ENCODE measurements at regions not wholly inside any gene's neighbourhood (a gene's known extent, or its start where the extent isn't known, plus 50 kb on each side); places are given as distances from the start of the nearest gene placed in this dataset.

DNA sequence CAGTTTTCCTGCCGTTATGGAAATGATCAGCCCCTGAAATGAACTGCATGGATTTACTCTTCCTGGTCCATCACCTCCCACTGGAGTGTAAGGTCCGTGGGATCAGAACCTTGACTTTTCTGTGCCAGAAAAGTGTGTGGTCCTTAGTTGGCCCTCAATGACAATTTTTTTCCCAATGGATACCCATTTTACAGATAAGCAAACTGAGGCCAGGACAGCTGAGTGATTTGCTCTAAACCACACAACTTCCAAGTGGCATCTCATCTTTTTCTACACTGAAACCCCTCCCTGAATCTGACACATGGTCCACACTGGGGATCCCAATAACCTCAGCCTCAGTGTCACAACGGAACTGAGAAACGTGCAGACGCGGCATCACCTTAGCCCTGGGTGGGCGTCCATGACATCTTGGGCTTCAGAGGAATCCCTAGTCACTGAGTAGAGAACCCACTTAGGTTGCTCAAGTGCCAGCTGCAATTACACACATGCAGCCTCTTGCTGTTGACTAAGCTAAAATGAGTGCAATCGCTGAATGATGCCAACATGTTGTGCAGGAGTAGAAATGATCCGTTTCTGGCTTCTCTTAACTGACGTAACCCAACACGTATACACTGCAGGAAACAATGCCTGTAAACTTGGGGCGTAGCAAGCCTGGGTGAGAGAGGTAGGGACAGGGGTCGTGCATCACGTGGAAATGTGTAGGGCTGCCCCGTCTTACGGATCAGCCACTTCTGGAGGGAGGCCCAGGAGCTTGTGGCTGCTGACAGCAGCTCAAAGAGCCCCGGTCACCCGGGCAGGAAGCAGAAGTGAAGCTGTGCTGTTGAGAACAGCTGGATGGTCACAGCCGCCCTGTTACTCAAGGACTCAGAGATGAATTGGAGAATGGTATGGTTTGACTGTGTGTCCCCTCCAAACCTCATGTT lies 136.3 kb downstream of the SHANK2 start:
- no peak for TF ChIP-seq CTCF (IDR thresholded peaks at IDR 0.05; ENCODE audit: extremely low read depth, missing control alignments)
- no peak for DNase-seq (ENCODE audit: low spot score)

- no peak for TF ChIP-seq CTCF (IDR thresholded peaks at IDR 0.05; ENCODE audit: extremely low read depth, missing control alignments)
- no peak for DNase-seq (ENCODE audit: low spot score)
Measured at GRCh38 chr11:71114124-71114851, 138.1 kb downstream of the SHANK2 start.

DNA sequence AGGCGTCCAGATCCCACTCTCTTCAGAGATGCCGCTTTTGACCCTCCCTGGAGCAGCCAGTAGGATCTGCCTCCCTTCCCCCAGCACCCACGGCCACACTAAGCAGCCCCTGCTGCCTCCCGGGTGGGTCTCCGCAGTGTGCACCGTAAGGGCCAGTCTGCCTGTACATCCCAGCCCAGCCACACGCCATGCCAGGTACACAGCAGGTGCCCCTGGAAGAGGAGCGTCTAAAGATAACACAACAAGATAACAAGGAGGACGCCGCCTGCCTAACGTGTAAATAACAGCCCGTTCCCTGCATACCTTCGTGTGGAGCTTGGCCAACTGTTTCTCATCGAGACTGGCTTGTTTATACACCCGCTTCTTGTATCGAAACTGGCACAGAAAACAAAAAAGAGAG lies 139.4 kb downstream of the SHANK2 start:
- DNase-seq (ENCODE audit: low spot score) = no peak
- no peak for TF ChIP-seq CTCF (IDR thresholded peaks at IDR 0.05; ENCODE audit: extremely low read depth, missing control alignments)

DNA sequence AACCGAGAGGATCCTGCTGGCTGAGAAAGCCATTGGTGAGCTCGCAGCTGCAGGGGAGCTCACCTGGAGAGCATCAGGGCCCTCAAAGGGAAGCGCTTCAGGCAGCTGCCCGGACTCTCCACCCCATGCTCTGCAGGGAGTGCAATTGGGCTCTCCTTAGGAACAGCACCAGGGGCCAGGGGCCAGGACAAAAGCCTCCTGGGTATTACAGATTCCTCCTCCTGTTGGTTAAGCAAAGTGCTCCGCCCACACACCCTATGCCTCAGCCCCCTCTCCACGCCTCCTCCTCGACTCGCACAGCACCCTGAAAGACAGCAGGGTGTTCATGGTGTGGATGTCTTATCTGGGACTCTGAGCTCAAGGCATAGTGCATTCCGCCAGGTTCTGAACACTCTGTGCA lies 139.9 kb downstream of the SHANK2 start:
- no peak for TF ChIP-seq CTCF (IDR thresholded peaks at IDR 0.05; ENCODE audit: extremely low read depth, missing control alignments)
- DNase-seq (ENCODE audit: low spot score) = no peak

- no peak for DNase-seq (ENCODE audit: low spot score)
- TF ChIP-seq CTCF (IDR thresholded peaks at IDR 0.05; ENCODE audit: extremely low read depth, missing control alignments) = no peak
Measured at GRCh38 chr11:71109586-71109985, 142.8 kb downstream of the SHANK2 start.

DNA sequence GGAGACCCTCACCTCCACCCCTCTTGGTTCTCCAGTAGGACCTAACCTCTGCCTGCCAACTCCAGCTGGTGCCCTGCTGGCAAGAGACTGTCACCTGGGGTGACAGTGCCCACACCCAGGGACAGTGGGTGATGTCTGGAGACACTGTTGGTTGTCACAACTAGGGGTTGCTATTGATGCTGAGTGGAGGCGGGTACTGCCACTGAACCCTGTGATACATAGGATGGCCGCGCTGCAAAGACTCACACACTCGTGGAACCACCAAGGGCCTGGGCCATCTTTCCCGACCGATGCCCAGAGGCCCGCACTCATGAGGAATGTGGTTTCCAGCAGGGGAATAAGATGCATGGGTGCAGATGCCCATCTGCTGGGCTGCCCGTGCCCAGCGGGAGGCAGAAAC lies 143.2 kb downstream of the SHANK2 start:
- no peak for DNase-seq (ENCODE audit: low spot score)
- TF ChIP-seq CTCF (IDR thresholded peaks at IDR 0.05; ENCODE audit: extremely low read depth, missing control alignments) = no peak

Measured in GM20000 (cell line).